Stimulated activated CD4-positive, alpha-beta T cell treated with anti-CD3 and anti-CD28 coated beads, Interleukin-2, amount 100 ng/mL, for 48 hours (primary cell): ENCODE measurements at regions not wholly inside any gene's neighbourhood (a gene's known extent, or its start where the extent isn't known, plus 50 kb on each side); places are given as distances from the start of the nearest gene placed in this dataset.
"Not testable (repeated sequence)": the region's sequence is repeated elsewhere in the genome, so short reads cannot be mapped to it uniquely, and the experiment has no call there.

Source experiments
- DNase-seq, 2 donors: peaks; one replicate each; pipeline ENCODE4 v3.0.0-alpha.2; 2020

DNA sequence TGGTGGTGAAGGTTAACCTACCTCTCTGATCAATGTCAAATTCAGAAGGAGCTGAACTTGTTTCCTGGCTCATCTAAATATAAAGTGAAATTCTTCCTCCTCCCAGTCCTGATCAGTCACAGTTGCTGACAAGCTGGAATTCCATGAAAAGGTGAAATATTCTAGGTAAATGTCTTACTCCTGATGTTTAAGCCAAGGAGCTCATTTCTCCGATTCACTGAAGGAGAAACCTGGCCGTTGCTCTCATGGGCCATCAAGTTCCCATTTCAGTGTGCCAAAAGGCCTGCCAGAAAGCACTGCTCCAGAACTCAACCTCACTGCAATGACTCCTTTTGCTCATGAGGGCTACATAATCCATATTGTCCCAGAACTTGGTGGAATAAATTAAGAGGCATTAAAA is 707.5 kb downstream of the GALC start:
- DNase-seq, result no peak

DNA sequence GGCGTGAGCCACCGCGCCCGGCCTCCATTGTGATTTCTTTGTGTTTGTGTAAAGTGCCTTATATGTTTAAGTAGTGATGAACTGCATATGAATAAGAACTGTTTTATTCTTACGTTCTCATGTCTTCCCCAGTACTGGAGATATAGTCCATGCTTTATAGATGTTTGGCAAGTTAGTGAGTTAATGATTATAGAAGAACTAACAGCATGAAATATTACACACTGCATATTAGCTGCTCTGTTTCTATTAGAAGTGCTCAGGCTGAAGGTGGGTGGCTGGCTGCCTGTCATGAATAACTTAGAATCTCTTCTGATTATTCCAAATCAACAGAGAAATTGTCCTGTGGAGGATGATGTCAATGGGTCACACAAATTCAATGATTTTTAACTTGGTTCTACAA is 709.4 kb downstream of the GALC start:
- DNase-seq, result no peak

DNA sequence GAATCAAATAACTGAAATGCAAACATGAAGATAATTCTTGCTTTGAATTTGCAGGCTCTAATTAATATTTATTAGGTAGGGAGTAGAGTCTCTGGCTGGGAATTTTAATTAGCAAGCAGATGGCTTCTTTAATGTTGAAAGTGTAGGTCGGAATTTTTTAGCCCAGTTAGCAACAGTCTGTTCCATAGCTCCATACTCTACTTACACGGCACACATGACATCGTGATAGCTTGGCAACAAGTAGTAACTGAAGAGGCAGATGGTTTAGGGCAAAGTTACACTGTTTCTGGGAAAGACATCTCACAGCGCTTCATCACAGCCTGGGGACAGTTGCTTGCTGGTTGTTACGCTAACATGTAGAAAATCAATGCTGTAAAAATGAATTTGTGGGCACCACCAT is 710.7 kb downstream of the GALC start:
- DNase-seq, result no peak

DNA sequence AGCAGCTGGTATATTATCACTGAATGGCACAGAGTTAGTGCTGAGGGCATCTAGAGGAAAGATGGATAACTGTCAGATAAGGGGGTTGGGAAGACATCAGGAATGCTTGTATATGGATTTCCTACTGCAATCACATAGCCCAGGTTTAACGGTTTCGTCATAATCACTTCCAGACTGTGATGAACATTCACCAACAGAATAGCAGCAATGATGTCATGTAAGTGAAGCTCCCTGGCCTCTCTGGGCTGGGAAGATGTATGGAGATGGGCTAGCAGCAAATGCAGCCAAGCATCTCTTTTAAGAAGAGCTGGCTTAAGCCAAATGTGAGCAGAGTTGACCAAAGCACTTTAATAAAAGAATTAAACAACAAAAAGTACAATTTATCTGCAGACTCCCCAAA is 714.6 kb downstream of the GALC start:
- no peak for DNase-seq

DNA sequence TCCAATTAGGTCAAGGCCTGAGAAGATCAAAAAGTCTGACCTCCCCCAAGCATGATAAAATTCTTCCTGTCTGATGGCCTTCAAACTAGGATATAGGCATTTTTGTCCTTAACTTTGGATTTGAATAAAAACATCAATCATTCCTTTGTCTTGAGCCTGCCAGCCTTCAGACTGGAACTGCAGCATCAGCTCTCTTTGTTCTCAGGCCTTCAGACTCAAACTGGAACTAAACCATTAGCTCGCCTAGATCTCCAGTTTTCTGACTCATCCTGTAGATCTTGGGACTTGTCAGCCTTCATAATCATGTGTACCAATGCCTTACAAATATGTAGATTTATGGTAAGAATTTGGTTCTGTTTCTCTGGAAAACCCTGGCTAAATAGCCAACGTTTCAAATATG is 721.7 kb downstream of the GALC start:
- no peak for DNase-seq

DNA sequence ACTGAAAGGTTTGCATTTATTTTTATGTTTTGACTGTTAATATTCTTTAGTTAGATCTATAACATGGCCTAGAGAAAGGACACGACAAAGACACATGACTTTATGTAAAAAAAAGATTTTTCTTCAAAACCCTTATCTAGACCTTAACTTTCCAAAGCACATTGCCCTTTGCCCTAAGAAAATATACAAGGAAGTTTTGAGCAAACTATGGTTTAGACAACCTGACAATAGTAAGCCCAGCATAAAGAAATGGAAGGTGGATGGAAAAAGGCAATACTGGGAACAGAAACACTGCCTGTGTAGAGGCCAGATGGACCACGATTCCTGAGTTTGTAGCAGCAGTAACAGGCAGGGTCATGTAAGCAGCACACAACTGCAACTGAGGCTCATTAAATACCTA is 724.0 kb downstream of the GALC start:
- no peak for DNase-seq

DNA sequence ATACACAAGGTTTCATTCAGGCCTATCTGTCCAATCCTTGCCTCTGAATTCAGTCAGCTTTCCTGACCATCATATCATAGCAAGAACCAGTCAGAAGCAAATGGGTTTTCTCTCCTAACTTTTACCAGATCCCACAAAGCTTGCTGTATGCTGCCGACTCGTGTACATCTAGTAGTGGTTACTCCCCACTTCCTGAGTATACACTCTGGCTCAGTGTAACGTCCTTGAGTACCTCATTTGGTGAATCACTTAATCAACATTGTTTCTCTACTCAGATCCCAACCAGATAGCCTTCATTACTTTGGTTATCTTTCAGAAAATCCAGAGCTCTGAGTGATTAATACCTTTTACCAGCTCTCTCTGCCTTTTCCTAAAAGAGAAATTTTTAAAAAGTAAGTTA is 728.2 kb downstream of the GALC start:
- no peak for DNase-seq

DNA sequence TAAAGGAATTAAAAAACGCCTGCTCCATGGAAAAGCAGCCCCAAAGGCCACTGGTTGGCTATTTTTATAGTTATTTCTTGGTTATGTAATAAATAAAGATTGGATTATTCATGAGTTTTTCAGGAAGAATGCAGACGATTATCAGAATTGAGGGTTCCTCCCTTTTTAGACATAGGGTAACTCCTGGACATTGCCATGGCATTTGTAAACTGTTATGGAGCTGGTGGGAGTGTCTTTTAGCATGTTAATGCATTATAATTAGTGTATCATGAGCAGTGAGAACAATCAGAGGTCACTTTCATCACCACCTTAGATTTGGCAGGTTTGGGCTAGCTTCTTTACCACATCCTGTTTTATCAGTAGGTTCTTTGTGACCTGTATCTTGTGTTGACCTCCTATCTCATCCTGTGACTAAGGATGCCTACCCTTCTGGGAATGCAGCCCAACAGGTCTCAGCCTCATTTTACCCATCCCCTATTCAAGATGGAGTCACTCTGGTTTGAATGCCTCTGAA is 728.7 kb downstream of the GALC start:
- DNase-seq, result no peak

DNA sequence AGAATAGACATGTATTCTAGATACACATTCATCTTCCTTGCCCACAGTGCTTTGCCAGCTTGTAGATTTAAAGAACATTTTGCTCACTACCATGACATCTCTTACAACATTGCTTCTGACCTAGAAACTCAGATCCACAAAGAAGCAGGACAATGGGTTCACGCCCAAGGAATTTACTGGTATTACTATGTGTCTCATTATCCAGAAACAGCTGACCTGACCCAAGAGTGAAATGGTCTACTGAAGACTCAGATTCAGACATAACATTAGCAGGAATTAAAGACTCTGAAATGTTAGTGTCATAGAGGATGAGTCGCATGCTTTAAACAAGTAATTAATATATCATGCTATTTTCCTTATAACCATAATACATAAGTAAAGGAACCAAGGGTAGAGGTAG is 731.4 kb downstream of the GALC start:
- no peak for DNase-seq

DNA sequence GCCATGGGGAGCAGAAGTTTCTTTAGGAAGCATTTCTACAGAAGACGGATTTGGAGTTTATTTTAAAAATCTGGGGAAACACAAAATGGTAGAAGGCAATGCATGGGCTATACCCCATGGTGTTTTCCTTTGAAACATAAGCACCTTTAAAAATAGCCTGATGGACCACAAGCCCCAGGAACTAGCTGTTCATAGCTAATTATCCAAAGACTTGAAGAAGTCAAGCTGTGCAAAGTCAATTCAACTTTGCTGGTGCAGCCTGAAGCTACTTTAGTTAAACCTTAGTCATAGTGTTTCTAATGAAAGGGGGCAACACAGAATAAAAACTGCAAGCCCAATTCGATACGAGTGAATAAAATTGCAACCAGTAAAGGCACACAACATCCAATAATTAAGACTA is 732.5 kb downstream of the GALC start:
- no peak for DNase-seq

DNA sequence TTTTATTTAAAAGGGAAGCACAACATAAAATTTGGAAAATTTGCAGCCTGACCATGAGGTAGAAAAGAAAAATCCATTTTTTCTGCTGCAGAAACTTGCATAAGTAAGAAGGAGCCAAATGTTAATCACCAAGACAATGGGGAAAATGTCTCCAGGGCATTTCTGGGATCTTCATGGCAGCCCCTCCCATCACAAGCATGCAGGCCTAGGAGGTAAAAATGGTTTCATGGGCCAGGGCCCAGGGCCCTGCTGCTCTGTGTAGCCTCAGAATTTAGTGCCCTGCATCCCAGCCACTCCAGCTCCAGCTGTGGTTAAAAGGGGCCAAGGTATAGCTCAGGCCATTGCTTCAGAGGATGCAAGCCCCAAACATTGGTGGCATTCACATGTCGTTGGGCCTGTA is 735.6 kb downstream of the GALC start:
- no peak for DNase-seq

DNA sequence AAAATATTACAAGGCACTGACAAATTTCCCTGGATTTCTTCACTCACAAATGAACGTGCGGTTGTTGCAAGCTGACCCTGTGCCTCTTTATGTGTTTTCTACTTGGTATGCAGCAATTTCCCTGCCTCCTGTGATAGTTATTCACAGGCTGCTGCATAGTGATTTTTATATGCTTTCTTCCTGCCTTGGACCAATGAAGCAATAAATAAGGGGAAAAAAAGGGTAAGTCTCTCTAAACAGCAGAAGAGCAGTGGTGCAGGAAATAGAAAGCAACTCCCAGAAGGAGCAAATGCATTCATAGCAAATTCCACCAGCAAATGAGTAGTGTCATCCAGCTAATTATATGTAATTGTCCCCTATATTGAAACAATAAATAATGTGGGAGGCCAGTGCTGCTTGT is 737.9 kb downstream of the GALC start:
- DNase-seq, result no peak

DNA sequence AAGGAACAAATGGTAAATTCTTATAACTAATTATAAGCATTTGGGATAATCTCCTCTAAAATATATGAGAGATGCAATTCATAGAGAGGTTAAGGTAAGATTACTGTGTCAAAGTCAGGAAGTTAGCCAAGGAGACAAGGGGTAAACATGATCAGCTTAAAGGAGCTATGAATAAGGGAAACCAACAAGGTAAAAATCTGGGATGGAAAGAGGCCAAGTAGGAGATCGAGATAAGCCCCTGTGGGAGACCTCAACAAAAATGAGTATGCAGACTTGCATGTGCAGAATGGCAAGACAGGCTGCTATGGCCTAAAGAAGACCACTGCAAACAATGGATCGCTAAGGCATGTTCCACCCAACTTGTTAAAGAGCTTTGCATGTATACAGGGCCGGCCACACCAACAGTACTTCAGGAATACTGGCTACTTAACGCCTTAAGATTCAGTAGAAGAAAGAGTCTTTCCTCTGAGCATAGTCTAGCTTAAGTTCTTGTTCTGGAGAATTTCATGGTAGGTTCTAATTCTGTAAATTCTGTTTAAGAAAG is 738.6 kb downstream of the GALC start:
- no peak for DNase-seq

DNA sequence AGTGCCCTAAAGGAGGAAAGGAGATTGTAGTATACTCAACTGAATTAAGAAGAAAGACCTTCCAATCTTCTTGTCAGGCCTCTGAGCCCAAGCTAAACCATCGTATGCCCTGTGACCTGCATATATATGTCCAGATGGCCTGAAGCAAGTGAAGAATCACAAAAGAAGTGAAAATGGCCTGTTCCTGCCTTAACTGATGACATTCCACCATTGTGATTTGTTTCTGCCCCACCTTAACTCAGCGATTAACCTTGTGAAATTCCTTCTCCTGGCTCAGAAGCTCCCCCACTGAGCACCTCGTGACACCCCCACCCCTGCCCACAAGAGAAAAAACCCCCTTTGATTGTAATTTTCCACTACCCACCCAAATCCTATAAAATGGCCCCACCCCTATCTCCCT is 739.2 kb downstream of the GALC start:
- DNase-seq, result not testable (repeated sequence)

DNA sequence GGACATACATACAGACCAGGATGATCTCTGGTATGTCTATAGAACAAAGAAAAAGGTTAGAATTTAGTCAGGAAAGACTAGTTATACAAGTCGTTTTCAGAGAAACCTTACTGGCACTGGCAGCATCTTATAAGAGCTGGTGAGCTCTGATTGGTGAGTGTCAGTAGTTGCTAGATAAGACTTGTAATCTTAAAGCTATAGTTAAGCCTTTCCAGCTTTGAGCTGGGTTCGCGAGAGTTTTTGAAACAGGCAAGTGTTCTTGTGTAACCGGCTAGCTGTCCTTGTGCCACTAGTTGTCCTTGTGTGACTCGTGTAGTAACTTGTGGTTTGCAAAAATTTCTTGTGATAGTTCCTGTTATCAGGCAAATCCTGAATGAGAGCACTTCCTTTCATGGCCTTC is 740.9 kb downstream of the GALC start:
- no peak for DNase-seq

DNA sequence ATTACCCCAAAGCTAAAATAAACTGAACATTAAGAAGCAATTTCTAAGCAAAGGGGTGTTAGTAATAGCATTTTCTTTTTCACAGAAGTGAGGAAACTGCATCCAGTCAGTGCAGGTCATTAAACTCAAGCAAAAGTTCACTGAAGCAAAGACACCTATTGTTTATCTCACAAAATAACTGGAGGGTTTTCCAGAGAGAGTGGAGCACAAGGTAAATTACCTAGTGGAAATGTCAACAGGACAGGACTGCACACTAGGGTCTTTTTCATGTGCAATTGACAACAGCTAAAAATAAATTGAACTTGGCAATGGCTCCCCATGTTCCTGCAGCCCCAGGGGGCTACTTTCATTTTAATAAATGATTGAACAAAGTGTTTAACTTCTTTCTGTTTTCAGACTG is 742.0 kb downstream of the GALC start:
- DNase-seq, result no peak

DNA sequence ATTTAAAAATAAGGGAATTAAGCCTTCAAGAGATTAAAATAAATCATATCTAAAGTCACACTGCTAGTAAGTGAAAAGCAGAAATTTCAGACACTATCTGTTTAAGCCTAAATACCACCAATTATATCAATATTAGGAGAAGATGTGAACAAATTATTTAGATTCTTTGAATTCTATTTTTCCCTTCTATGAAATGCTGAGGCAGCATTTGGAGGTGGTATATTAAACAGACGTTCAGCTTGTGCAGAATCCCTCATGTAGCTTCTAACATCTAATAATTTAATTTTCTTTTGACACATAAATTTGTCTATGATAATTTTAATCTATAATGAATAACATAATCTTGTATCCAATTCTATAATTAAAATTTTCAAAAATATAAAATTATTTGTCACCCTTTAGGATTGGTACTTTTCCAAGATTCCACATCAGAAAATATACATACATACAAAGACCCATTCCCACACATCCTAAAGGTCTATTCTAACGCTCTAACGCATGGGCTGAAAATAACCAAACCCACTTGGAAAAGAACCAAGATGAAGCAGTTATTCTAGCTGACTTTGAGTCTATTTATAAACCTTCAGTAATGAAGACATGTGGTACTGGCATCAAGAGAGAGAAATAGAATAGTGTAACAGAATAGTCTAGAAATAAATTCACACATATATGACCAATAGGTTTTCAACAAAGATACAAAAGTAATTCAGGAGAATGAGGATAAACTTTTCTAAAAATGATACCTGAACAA is 751.8 kb downstream of the GALC start:
- no peak for DNase-seq

DNA sequence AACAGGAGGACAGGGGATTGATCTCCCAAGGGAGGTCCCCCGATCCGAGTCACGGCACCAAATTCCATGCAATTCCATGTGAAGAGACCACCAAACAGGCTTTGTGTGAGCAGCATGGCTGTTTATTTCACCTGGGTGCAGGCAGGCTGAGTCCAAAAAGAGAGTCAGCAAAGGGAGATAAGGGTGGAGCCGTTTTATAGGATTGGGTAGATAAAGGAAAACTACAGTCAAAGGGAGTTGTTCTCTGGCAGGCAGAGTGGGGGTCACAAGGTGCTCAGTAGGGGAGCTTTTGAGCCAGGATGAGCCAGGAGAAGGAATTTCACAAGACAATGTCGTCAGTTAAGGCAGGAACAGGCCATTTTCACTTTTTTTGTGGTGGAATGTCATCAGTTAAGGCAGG is 752.7 kb downstream of the GALC start:
- DNase-seq, result not testable (repeated sequence)

DNA sequence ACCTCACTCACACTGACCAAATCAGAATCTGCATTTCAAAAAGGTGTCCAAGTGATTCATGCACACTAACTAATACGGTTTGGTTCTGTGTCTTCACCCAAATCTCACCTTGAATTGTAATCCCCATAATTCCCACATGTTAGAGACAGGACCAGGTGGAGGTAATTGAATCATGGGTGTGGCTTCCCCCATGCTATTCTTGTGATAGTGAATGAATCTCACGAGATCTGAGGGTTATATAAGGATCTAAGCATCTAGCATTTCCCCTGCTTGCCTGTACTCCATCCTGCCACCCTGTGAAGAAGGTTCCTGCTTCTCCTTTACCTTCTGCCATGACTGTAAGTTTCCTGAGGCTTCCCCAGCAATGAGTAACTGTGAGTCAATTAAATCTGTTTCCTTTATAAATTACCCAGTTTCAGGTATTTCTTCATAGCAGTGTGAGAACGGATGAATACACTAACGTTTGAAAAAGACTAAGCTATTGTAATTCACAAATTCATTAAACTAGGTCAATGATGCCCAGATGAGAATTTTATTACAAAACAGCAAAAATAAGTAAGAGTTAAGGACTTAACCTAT is 759.1 kb downstream of the GALC start:
- DNase-seq, result no peak

DNA sequence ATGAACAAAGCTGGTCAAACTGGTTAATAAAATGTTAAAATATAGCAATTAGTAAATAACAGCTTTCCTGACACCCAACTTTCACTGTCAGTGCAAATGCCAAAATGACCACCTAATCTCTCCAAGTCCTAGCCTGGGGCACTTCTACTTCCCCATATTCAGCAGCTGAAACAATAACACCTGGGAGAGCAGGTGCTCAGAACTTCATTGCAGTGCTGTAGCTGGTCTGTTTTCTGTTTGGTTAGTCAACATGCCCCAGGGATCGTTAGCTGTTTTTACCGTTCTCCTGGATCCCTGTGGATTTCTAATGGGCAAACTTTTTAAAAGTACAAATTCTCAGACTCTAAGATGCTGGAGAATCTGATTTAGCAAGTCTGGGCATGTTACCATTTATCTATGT is 759.7 kb downstream of the GALC start:
- no peak for DNase-seq

DNA sequence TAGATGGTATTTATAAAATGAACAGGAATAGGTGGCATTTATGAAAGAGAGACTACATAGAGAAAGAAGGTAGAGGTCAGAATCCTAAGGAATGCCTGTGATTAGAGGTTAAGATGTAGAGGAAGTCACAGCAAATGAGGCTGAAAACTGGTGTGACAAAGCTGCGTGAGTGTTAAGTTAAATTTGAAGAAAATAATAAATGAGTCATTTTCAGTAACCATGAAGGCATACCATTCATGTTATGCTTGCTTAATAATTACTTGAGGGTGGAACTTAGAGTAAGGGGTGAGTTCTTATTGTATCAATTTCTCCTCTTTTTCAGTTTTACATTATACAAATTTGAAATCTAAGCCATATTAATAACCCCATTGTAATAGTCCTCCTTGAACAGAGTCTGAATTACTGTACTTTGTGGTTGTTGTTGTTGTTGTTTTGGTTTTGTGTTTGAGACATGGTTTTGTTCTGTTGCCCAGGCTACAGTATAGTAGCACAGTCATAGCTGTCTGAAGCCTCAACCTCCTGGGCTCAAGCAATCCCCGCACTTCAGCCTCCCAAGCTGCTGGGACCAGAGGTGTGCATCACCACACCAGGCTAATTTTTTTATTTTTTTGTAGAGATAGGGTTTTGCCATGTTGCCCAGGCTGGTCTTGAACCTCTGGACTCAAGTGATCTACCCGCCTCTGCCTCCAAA is 761.5 kb downstream of the GALC start:
- DNase-seq, result no peak

DNA sequence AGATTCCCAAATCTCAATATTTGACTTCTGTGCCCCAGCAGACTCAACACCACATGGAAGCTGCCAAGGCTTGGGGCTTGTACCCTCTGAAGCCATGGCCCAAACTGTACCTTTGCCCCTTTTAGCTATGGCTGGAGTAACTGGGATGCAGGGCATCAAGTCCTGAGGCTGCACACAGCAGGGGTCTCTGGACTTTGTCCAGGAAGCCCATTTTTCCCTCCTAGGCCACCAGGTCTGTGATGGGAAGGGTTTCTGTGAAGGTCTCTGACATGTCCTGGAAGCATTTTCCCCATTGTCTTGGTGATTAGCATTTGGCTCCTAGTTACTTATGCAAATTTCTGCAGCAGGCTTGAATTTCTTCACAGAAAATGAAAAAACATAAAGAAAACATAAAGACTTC is 762.3 kb downstream of the GALC start:
- DNase-seq, result no peak

DNA sequence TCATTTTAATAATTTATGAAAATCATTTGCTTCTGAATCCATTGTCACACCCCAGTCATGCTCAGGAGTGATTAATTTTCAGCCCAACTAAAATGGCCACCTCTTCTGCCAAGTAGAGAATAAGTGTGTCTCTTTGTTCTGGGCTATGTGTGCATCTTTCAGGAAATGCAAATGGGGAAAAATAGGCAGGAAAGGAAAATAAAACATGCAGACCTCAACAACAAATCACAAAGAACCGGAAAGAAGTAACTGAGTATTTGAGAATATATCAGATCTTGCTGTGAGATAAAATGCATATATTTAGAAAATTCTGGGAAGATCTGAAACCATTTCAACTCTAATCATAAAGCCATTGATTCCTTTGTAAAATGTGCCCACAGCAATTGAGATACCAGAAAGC is 763.9 kb downstream of the GALC start:
- DNase-seq, result no peak

DNA sequence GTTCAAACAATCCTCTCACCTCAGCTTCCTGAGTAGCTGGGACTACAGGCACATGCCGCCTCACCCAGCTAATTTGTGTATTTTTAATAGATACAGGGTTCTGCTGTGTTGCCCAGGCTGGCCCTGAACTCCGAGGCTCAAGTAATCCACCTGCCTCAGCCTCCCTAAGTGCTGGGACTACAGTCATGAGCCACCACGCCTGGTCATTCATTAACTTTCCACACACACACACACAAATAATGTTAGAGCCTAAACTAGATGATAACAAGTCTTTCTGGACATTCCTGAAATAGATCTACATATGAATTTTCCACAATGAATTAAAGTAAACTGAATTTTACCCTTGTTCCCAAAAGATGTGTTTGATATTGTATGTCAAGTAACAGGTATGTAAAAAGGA is 776.0 kb downstream of the GALC start:
- no peak for DNase-seq
